Activated CD4-positive, alpha-beta T cell treated with anti-CD3 and anti-CD28 coated beads for 4 hours (primary cell): ENCODE measurements at regions not wholly inside any gene's neighbourhood (a gene's known extent, or its start where the extent isn't known, plus 50 kb on each side); places are given as distances from the start of the nearest gene placed in this dataset.
"Not testable (repeated sequence)": the region's sequence is repeated elsewhere in the genome, so short reads cannot be mapped to it uniquely, and the experiment has no call there.

Experiments used
- DNase-seq, 2 donors: peaks; one replicate each; pipeline ENCODE4 v3.0.0-alpha.2; 2020

- DNase-seq: no peak
These were observed 405.0 kb downstream of the RAP2B start for GRCh38 chr3:153567011-153567410.

- no peak for DNase-seq
These were observed 405.5 kb downstream of the RAP2B start for GRCh38 chr3:153567556-153567955.

GRCh38 chr3:153570481-153570880 lies 408.5 kb downstream of the RAP2B start:
- DNase-seq: not testable (repeated sequence)

DNA sequence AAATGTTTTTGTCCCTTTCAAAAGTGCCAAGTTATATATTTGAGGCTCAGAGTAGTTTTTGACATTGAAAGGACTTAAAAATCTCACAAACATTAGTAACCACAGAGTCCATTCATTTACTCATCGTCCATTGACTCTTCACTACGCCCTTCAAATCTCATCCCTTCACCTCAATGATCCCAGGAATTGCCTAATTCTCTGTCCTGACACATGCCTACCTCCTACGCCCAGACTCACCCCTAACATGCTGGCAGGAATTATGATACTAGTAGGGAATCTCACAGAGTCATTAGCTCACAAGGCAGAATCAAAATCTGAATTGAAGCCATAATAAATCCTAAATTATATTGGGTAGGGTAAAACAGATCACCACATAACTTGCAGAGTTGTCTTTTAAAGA lies 410.1 kb downstream of the RAP2B start:
- DNase-seq: no peak

DNA sequence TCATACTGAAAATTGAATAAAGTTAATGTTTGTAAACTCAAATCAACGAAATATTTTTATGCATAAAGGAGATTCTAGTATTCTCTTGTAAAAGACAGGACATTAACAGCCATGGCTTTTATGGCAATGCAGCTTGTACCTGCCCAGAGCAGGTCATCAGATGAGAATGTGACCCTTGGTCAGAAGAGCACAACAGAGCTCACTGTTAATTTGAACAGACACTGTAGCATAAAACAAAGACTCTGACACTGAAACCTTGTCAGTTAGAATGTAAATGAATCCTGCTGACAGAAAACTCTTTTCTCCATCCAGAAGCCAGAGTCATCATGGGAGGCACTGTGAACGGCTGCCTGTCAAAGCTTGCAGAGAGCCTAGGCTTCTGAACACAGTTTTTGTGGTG lies 410.6 kb downstream of the RAP2B start:
- DNase-seq: no peak

DNA sequence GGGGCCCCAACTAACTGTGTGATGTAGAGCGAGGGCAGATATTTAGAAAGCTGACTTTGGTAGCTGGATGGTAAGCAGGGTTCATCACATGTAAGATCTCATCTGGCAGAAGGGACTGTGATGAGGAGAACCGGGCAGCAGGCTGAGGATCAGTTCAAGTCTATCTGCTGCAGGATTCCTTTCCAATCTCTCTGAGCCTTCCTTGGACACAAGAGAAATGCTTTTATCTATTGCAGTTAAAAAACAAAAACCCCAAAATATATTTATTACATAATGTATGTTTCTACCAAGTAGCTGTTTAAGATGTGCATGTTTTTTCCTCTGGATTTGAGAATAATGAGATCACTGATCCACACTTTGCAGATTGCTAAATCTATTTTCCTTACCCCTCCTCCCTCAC lies 411.5 kb downstream of the RAP2B start:
- no peak for DNase-seq

GRCh38 chr3:153574445-153574844 lies 412.4 kb downstream of the RAP2B start:
- no peak for DNase-seq

GRCh38 chr3:153577059-153577736 lies 415.2 kb downstream of the RAP2B start:
- no peak for DNase-seq

- no peak for DNase-seq
These were observed 416.0 kb downstream of the RAP2B start for GRCh38 chr3:153578046-153578445.

DNA sequence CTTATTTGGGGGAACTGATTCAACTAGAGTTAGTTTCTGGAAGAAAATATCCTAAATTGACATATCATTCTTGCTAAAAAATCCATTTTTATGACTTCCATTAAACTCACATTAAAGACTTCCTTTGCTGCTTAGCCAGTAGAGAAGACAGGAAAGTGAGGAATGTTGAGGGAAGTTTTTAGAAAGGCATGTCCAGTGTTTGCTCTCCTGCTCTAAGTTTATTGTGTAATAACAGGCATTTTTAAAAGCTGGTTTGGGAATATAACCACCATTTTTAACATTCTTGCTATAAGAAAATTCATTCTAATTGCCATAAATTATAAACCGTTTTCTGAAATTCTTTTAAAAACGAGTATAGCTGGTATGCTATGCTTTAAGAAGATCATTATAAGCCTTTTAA lies 428.0 kb downstream of the RAP2B start:
- DNase-seq: no peak

DNA sequence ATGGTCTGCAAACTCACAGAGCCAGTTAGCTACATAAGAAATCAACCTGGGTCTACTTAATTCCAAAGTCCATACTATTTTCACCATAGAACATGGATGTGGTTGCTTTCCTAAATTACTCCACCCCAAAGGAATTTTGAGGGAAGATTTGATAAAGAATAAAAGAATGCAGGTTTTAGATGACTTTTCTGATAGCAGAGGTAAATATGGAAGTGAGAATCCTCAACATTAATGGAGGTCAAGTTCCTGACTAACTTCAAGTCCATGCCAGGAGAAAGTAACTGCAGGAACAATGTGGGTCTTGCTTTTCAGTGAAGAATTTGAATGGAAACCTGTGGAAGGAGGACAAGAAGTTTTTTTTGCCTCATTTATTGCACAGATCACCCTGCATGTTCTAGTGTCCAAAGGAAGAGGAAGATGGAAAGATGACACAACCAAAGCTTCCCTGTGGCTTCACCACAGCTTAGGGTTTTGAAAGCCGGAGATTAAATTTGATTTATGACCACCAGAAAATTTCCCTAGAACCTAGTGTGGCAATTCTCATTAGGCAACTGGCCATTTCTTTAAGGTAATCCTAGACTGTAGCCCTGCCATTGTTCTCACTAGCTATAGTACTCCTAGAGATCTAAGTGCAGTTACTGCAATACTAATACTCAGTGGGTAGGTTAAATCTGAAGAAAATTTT lies 429.7 kb downstream of the RAP2B start:
- DNase-seq: no peak

DNA sequence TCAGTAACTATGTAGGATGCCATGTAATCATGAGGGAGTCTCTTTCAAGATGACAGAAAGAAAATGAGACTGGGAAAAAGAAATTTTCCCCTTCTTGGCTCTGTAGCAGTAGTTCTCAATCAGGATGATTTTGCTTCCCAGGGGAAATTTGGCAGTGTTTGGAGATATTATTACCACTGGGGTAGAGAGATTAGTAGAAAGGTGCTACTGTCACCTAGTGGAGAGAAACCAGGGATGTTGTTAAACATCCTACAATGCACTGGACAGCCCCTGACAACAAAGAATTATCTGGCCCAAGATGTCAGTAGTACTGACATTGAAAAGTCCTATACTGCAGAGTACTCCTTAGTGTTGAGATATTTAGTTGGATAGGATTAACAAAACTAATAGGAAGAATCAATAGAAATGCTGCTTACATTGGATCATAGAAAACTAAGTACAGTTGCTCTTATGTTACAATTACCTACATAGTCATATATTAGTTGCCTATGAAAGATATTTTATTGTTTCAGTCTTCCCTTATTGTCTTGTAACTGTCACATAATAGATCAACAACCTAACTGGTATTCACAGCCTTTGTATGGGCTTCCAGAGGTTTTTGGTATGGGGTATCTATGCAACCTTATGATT lies 433.3 kb downstream of the RAP2B start:
- no peak for DNase-seq

GRCh38 chr3:153596401-153596800 lies 434.4 kb downstream of the RAP2B start:
- no peak for DNase-seq

DNA sequence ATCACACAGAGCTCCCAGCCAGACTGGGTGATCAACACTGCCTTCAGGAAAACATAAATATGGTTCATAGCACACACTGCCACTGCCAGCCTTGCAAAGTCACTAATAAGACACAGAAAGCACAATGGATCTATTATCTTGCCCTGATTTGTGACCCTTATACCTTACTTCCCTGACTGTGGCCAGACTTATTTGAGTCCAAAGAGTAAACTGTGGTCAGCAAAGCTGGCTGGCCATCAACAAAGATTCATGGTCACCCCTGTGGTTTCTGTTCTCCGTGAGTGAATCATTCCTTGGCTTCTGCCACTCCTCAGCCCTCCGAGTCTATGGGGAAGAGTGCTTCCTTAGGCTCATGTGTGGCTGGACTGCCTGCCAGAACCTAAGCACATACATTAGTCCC lies 437.7 kb downstream of the RAP2B start:
- DNase-seq: no peak

- DNase-seq: no peak
These were observed 438.9 kb downstream of the RAP2B start for GRCh38 chr3:153600896-153601295.

DNA sequence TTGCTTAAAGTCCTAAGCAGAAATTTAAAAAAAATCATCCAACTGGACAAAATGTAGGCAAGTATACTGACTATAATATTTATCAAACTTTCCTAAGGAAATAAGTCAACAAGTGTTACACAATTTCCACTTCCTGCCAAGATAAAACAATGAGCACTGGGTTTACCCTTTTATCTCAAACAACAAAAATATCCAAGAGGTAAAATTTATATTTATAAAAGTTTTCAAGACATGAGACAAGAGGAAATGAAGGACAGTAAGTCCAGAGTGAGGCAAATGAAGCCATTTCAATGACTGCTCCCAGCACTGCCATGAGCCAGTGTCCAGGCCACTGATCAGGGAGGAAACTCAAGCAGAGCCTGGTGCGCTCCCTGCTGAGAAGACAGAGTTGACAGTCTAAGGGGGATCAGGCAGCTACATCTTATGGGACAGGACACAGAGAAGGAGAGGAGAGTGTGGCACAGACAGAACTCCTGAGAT lies 439.4 kb downstream of the RAP2B start:
- no peak for DNase-seq

DNA sequence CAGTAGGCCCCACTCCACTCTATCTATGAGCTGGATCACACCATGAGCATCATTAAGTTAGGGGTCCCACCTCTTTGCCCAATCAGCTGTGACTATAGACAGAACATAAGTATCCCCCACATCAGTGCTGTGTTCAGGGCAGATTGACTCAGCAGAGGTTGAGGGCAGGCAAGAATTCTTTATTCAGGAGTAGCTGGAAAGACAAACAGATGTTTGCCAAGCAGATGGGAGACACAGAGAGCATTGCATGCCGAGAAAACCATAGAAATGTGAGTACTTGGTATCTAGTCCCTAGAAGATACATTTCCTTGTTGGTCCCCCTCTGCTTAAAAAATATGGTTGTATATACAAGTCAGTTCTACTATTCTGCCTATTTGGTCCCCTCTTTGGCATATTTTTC lies 440.8 kb downstream of the RAP2B start:
- no peak for DNase-seq

DNA sequence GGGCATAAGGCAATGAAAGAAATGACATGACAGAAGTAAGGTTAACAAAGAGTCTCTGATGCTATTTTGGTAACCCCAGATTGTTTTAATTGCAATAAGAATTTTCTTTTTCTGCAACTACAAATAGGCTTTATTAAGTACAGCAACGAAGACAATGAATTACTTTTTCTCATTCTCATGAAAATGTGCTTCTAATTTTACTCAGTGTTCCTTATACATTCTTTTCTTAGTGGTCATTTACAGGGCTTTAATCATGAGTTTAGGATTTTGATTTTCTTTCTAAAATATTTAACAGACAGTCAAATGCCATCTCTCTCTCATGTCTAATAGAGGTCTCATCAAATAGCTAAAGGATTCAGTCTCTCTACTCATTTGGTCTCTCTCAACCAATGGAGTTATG lies 452.1 kb downstream of the RAP2B start:
- no peak for DNase-seq

GRCh38 chr3:153614563-153614962 lies 452.5 kb downstream of the RAP2B start:
- DNase-seq: no peak

- DNase-seq: no peak
These were observed 453.8 kb downstream of the RAP2B start for GRCh38 chr3:153615863-153616262.

DNA sequence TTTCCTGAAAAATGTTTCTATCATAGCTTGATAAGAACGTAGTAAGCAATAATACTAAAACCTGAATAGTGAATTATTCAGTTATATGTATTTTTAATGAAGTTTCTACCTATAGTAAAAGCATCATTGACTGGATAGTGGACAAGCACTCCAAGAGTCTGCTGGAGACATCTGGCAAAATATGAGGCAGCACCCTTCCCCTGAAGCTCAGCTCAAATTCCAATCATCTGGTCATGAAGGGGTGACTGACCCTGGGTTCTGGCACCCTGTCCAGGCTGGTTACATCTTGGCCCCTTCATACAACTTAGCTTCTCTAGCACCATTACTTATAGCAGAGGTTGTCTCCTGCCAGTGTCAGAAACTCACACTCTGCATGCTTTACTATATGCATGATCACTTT lies 455.4 kb downstream of the RAP2B start:
- DNase-seq: no peak

DNA sequence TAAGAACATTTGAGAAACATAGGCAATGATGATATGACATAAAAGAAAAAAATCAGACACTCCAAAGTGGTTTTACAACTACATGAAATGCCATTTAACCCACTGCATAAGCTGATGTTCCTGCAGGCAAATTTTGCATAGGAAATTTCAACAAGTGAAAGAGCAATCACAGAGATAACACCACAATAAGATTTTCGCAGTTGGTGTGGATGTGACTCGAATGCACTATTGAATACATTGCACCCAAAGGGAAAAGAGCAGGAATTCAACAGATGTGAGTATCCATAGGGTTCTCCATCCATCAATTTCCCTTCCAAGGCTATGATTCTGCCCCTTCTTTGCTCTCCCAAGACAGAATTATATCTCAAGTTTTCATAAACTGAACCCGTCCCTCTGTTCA lies 456.1 kb downstream of the RAP2B start:
- no peak for DNase-seq

DNA sequence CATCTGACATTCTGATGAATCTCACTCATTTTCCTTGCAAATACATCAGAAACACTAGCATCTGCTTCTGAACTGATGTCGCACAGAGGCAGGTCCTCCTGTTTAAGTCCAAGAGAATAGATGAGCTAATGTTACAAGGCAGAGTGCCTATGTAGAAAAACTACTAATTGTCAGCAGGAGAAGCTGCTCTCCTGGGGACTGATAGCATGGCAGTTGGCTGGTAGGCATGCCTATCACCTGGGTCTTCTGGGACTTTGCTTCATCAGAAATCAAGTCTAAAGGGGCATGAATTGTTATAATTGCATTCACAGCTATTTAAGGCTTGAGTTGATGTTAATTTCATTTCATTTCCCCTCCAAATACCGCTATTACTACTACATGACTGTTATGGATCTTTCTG lies 457.2 kb downstream of the RAP2B start:
- DNase-seq: no peak

- peak; percentile 6 to 18 for DNase-seq
These were observed 459.9 kb downstream of the RAP2B start for GRCh38 chr3:153621953-153622352.
